ENCODE measurements at regions not wholly inside any gene's neighbourhood (a gene's known extent, or its start where the extent isn't known, plus 50 kb on each side); places are given as distances from the start of the nearest gene placed in this dataset.

DNA sequence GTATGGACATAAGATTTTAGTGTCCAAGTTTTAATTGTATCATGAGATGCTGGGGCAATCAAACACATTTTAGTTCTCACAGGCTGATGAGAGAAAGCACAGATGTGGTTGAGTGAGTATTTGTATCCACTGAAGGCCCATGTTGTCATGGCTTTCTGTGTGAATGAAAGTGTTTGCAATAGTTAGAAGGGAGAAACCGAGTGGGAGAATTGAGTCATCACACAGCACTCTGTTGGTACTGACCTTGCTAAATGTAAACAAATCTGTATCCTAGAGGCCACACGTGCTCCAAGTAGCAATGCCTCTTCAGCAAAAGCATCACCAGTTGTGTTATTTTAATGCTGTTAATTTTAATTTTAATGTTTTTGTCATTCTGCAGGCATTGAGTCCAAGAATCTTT is 121.2 kb downstream of the EMX2 start:
- H3K27ac Mint-ChIP-seq: no peak overlapping the region
- Histone ChIP-seq H3K9me3 (replicated peaks in 1 of 2; ENCODE audit: control insufficient read depth in 1 of 2, insufficient read depth in 1 of 2, low read length in 2 of 2) (no peaks in the 10 kb centered on the region), H3K4me3 (replicated peaks in 1 of 3; ENCODE audit: low read depth in 2 of 3, low read length in 3 of 3) (no peak overlapping the region), H3K4me1 (ENCODE audit: control insufficient read depth in 1 of 2, insufficient read depth in 2 of 2, low read length in 2 of 2) (no peaks in the 10 kb centered on the region), H4K20me1 (ENCODE audit: insufficient read depth, low read length) (no peaks in the 10 kb centered on the region), H3K36me3 (replicated peaks in 1 of 2; ENCODE audit: control insufficient read depth in 1 of 2, insufficient read depth in 2 of 2, low read length in 2 of 2) (no peaks in the 10 kb centered on the region), H3K4me2 (replicated peaks; ENCODE audit: extremely low read depth, low read length, poor library complexity, severe bottlenecking) (no peak overlapping the region), H2AFZ (ENCODE audit: insufficient read depth, low read depth, low read length, poor library complexity, severe bottlenecking) (no peak overlapping the region), H3K27me3 (ENCODE audit: control insufficient read depth in 2 of 2, insufficient read depth in 2 of 2, low read length in 2 of 2) (no peaks in the 10 kb centered on the region), H3K79me2 (ENCODE audit: insufficient read depth, low read length) (no peaks in the 10 kb centered on the region), H3K27ac (ENCODE audit: low read depth in 1 of 2, low read length in 2 of 2) (no peak overlapping the region), H3K9ac (ENCODE audit: insufficient read depth, low read length, poor library complexity, severe bottlenecking) (no peak overlapping the region)
- H3K27me3 Mint-ChIP-seq (ENCODE audit: low read depth in 3 of 3): peaks cover 0 to 2% (median 2%) of the 10 kb centered on the region in 3 donors
- H3K36me3 Mint-ChIP-seq: no peaks in the 10 kb centered on the region
- H3K4me3 Mint-ChIP-seq: no peak overlapping the region
- 72% methylated on average over 2 of the region's 2 CpGs for WGBS (ENCODE audit: insufficient coverage)
- intact Hi-C loops (cut with micrococcal nuclease): no loop called here
- TF ChIP-seq, protein P1, sequence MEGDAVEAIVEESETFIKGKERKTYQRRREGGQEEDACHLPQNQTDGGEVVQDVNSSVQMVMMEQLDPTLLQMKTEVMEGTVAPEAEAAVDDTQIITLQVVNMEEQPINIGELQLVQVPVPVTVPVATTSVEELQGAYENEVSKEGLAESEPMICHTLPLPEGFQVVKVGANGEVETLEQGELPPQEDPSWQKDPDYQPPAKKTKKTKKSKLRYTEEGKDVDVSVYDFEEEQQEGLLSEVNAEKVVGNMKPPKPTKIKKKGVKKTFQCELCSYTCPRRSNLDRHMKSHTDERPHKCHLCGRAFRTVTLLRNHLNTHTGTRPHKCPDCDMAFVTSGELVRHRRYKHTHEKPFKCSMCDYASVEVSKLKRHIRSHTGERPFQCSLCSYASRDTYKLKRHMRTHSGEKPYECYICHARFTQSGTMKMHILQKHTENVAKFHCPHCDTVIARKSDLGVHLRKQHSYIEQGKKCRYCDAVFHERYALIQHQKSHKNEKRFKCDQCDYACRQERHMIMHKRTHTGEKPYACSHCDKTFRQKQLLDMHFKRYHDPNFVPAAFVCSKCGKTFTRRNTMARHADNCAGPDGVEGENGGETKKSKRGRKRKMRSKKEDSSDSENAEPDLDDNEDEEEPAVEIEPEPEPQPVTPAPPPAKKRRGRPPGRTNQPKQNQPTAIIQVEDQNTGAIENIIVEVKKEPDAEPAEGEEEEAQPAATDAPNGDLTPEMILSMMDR (IDR thresholded peaks at IDR 0.05): no peak
- DNase-seq: no peak
- H3K4me1 Mint-ChIP-seq: no peaks in the 10 kb centered on the region
- H3K9me3 Mint-ChIP-seq: no peaks in the 10 kb centered on the region

DNA sequence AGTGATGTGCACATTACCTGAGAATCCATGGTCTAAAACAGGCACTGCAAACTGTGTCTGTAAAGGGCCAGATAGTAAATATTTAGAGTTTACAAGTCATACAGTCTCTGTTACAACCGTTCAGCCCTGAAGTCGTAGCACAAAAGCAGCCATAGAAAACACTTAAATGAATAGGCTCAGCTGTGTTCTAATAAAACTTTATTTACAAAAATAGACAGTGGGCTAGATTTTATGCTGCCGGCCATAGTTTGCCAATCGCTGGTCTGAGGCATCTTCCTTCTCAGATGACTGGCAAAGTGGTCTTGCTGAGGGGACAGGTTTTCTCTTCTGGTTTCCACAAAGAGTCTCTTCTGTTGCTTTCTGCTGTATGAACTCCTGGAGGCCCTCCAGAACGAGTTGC is 121.7 kb downstream of the EMX2 start:
- Histone ChIP-seq H3K27me3 (ENCODE audit: control insufficient read depth in 2 of 2, insufficient read depth in 2 of 2, low read length in 2 of 2) (no peaks in the 10 kb centered on the region), H3K9ac (ENCODE audit: insufficient read depth, low read length, poor library complexity, severe bottlenecking) (no peak overlapping the region), H2AFZ (ENCODE audit: insufficient read depth, low read depth, low read length, poor library complexity, severe bottlenecking) (no peak overlapping the region), H3K27ac (ENCODE audit: low read depth in 1 of 2, low read length in 2 of 2) (no peak overlapping the region), H3K4me3 (replicated peaks in 1 of 3; ENCODE audit: low read depth in 2 of 3, low read length in 3 of 3) (no peak overlapping the region), H3K4me1 (ENCODE audit: control insufficient read depth in 1 of 2, insufficient read depth in 2 of 2, low read length in 2 of 2) (no peaks in the 10 kb centered on the region), H4K20me1 (ENCODE audit: insufficient read depth, low read length) (no peaks in the 10 kb centered on the region), H3K79me2 (ENCODE audit: insufficient read depth, low read length) (no peaks in the 10 kb centered on the region), H3K4me2 (replicated peaks; ENCODE audit: extremely low read depth, low read length, poor library complexity, severe bottlenecking) (no peak overlapping the region), H3K9me3 (replicated peaks in 1 of 2; ENCODE audit: control insufficient read depth in 1 of 2, insufficient read depth in 1 of 2, low read length in 2 of 2) (no peaks in the 10 kb centered on the region), H3K36me3 (replicated peaks in 1 of 2; ENCODE audit: control insufficient read depth in 1 of 2, insufficient read depth in 2 of 2, low read length in 2 of 2) (no peaks in the 10 kb centered on the region)
- no peak for DNase-seq
- Mint-ChIP-seq H3K27me3 (ENCODE audit: low read depth in 3 of 3) (peaks cover 0 to 2% (median 2%) of the 10 kb centered on the region in 3 donors), H3K9me3 (no peaks in the 10 kb centered on the region), H3K4me3 (no peak overlapping the region), H3K36me3 (no peaks in the 10 kb centered on the region), H3K27ac (no peak overlapping the region), H3K4me1 (no peaks in the 10 kb centered on the region)
- 71% methylated on average over 2 of the region's 5 CpGs for WGBS (ENCODE audit: insufficient coverage)
- TF ChIP-seq, protein P1 (IDR thresholded peaks at IDR 0.05): no peak
- intact Hi-C loops (cut with micrococcal nuclease): no loop called here

Data from CD14-positive monocyte (primary cell).